ENCODE measurements at regions not wholly inside any gene's neighbourhood (a gene's known extent, or its start where the extent isn't known, plus 50 kb on each side); places are given as distances from the start of the nearest gene placed in this dataset.
"Not testable (repeated sequence)": the region's sequence is repeated elsewhere in the genome, so short reads cannot be mapped to it uniquely, and the experiment has no call there.

DNA sequence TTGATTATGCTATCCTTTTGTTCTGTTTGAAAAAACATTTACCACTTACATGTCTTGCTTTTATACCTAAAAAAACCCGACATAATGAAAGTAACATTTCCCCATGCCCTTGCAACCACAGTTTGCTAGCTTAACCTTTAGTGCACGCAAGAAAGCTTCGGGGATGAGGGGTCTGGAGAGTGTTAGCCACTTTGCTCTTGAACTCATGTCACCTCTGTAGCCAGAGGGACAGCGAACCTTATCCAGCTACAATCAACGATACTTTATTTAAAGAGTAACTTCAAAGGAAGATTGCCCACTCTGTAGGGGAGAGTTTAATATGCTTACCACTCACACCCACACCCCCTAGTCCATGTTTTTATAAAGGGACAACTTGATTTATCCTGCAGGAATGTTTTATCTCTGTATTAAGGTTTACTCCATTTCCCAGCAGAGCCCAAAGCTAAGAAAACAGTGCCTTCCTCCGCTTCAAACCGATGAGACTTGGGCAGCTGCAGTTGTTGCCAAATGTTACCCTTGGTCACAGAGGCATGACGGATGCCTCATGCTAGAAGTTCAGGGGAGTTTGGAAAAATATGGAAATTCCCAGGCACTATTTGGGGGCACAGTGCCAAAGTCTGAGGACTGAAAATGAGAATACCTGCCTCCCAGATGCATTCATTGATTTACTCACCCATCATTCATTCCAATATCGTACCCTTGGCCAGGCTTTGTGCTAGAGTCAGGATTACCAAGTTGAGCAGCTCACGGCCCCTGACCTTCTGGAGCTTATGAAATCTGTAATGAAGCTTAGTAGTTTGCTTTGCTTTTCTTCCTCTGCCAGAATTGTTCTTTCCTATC, 61.4 kb upstream of the VCAM1 start:
- no peak overlapping the region for H2AFZ ChIP-seq
- H3K36me3 ChIP-seq (replicated peaks; ENCODE audit: insufficient read depth, low read depth) = no peaks in the 10 kb centered on the region
- H3K4me1 ChIP-seq (ENCODE audit: insufficient read depth) = no peaks in the 10 kb centered on the region
- no peak overlapping the region for H3K4me3 ChIP-seq
- no peaks in the 10 kb centered on the region for H3K9me2 ChIP-seq (replicated peaks; ENCODE audit: insufficient read depth)
- TF ChIP-seq EZH2phosphoT487 (IDR thresholded peaks at IDR 0.05; ENCODE audit: low read depth, severe bottlenecking, unreplicated experiment) (no peak), EZH2 (IDR thresholded peaks at IDR 0.05; ENCODE audit: borderline replicate concordance) (no peak), CTCF (IDR thresholded peaks at IDR 0.05; ENCODE audit: poor library complexity) (no peak)
- no peak overlapping the region for H3K27ac ChIP-seq
- H3K9me3 ChIP-seq (ENCODE audit: low read depth) = no peaks in the 10 kb centered on the region
- H3K27me3 ChIP-seq = no peaks in the 10 kb centered on the region
- WGBS (ENCODE audit: low lambda C conversion rate, missing lambda C conversion rate) = 47% methylated on average over 10 of the region's 10 CpGs
- no peaks in the 10 kb centered on the region for H4K20me1 ChIP-seq (ENCODE audit: insufficient read depth, poor library complexity, severe bottlenecking)
- peak; percentile 7 for DNase-seq (ENCODE audit: low spot score)
- H3K4me2 ChIP-seq = peak overlapping the region; percentile 31
- no peaks in the 10 kb centered on the region for H3K79me2 ChIP-seq

GRCh38 chr1:100658716-100659026, 60.9 kb upstream of the VCAM1 start:
- TF ChIP-seq EZH2phosphoT487 (IDR thresholded peaks at IDR 0.05; ENCODE audit: low read depth, severe bottlenecking, unreplicated experiment) (no peak), CTCF (IDR thresholded peaks at IDR 0.05; ENCODE audit: poor library complexity) (no peak), EZH2 (IDR thresholded peaks at IDR 0.05; ENCODE audit: borderline replicate concordance) (no peak)

DNA sequence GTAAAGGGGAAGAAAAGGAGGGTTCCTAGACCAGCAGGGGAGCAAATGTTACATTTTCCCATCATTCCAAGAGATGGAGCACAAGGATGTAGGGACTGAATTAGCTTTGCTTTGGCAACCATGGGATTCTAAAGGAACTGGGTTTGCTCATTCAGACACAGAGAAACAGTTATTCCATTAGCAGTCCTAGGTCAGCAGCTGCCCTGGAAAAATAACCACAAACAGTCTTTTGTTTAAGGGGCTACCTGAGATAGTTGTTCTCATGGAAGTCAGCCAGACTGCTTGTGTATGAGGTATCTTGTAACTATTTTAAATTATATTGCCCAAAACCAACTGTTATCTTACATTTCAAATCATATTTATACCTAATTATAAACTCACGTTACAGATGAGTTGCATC, 58.4 kb upstream of the VCAM1 start:
- Histone ChIP-seq H3K4me1 (ENCODE audit: insufficient read depth) (no peaks in the 10 kb centered on the region), H4K20me1 (ENCODE audit: insufficient read depth, poor library complexity, severe bottlenecking) (no peaks in the 10 kb centered on the region), H3K36me3 (replicated peaks; ENCODE audit: insufficient read depth, low read depth) (no peaks in the 10 kb centered on the region), H3K79me2 (no peaks in the 10 kb centered on the region), H3K9me3 (ENCODE audit: low read depth) (no peaks in the 10 kb centered on the region), H3K4me2 (no peak overlapping the region), H3K27me3 (no peaks in the 10 kb centered on the region), H3K9me2 (replicated peaks; ENCODE audit: insufficient read depth) (no peaks in the 10 kb centered on the region), H3K27ac (no peak overlapping the region), H2AFZ (no peak overlapping the region), H3K4me3 (no peak overlapping the region)
- WGBS (ENCODE audit: low lambda C conversion rate, missing lambda C conversion rate) = 86% methylated on average over 1 of the region's 1 CpG
- TF ChIP-seq EZH2 (IDR thresholded peaks at IDR 0.05; ENCODE audit: borderline replicate concordance) (no peak), CTCF (IDR thresholded peaks at IDR 0.05; ENCODE audit: poor library complexity) (no peak), EZH2phosphoT487 (IDR thresholded peaks at IDR 0.05; ENCODE audit: low read depth, severe bottlenecking, unreplicated experiment) (no peak)
- DNase-seq (ENCODE audit: low spot score) = no peak

More at GRCh38 chr1:100658716-100659026, 60.9 kb upstream of the VCAM1 start:
- Histone ChIP-seq H3K4me3 (no peak overlapping the region), H3K79me2 (no peaks in the 10 kb centered on the region), H3K36me3 (replicated peaks; ENCODE audit: insufficient read depth, low read depth) (no peaks in the 10 kb centered on the region), H2AFZ (no peak overlapping the region), H3K4me1 (ENCODE audit: insufficient read depth) (no peaks in the 10 kb centered on the region), H3K27me3 (no peaks in the 10 kb centered on the region), H3K9me3 (ENCODE audit: low read depth) (no peaks in the 10 kb centered on the region), H4K20me1 (ENCODE audit: insufficient read depth, poor library complexity, severe bottlenecking) (no peaks in the 10 kb centered on the region), H3K4me2 (no peak overlapping the region), H3K9me2 (replicated peaks; ENCODE audit: insufficient read depth) (no peaks in the 10 kb centered on the region), H3K27ac (no peak overlapping the region)
- no peak for DNase-seq (ENCODE audit: low spot score)

DNA sequence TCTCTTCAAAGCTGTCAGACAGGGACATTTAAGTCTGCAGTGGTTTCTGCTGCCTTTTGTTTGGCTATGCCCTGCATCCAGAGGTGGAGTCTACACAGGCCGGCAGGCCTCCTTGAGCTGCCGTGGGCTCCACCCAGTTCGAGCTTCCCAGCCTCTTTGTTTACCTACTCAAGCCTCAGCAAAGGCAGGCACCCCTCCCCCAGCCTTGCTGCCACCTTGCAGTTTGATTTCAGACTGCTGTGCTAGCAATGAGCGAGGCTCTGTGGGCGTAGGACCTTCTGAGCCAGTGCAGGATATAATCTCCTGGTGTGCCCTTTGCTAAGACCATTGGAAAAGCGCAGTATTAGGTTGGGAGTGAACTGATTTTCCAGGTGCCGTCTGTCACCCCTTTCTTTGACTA, 51.0 kb upstream of the VCAM1 start:
- H3K9me3 ChIP-seq (ENCODE audit: low read depth); H2AFZ ChIP-seq; H3K27me3 ChIP-seq; H3K27ac ChIP-seq; H3K9me2 ChIP-seq (replicated peaks; ENCODE audit: insufficient read depth); H4K20me1 ChIP-seq (ENCODE audit: insufficient read depth, poor library complexity, severe bottlenecking); H3K4me2 ChIP-seq; H3K4me3 ChIP-seq; DNase-seq (ENCODE audit: low spot score); H3K36me3 ChIP-seq (replicated peaks; ENCODE audit: insufficient read depth, low read depth); H3K79me2 ChIP-seq; H3K4me1 ChIP-seq (ENCODE audit: insufficient read depth): not testable (repeated sequence)
- 85% methylated on average over 7 of the region's 7 CpGs for WGBS (ENCODE audit: low lambda C conversion rate, missing lambda C conversion rate)
